Body of pancreas (tissue), 4 donors: ENCODE measurements at regions not wholly inside any gene's neighbourhood (a gene's known extent, or its start where the extent isn't known, plus 50 kb on each side); places are given as distances from the start of the nearest gene placed in this dataset.

Source experiments
- POLR2A ChIP-seq, 3 donors: fragments of 450-650 bp; IDR thresholded peaks; one replicate each; pipeline ENCODE4 v1.6.1; 2016; ENCODE audit warnings: antibody characterized with exemption in 3 of 3, mild to moderate bottlenecking in 2 of 3
- TF ChIP-seq, protein P1 (sequence below), 7 experiments: fragments of 450-650 bp in 4 of 7; fragments of 200-600 bp in 3 of 7; sonication (generic) in 3 of 7; IDR thresholded peaks; one replicate each; pipeline ENCODE4 v1.5.1; 2016 to 2019; ENCODE audit warnings: antibody characterized with exemption in 7 of 7

DNA sequence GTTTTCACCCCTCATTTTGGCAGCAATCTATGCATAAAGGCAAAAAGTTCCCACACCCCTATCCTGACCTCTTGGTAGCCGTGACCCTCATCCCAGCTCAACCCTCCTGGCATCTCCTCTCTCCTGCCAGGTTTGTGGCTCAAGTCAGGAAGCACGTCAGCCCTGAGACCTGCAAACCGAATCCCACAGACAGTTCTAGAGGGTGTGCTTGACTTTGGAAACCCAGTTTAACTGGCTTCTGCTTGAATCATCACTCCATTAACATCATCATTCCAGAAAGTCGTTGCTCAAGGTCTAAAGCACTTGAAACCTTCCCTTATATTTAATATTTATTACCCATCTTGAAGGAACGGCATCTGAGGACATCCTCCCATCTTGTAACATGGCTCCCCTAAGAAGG lies 133.4 kb upstream of the ERG start:
- TF ChIP-seq, protein P1, sequence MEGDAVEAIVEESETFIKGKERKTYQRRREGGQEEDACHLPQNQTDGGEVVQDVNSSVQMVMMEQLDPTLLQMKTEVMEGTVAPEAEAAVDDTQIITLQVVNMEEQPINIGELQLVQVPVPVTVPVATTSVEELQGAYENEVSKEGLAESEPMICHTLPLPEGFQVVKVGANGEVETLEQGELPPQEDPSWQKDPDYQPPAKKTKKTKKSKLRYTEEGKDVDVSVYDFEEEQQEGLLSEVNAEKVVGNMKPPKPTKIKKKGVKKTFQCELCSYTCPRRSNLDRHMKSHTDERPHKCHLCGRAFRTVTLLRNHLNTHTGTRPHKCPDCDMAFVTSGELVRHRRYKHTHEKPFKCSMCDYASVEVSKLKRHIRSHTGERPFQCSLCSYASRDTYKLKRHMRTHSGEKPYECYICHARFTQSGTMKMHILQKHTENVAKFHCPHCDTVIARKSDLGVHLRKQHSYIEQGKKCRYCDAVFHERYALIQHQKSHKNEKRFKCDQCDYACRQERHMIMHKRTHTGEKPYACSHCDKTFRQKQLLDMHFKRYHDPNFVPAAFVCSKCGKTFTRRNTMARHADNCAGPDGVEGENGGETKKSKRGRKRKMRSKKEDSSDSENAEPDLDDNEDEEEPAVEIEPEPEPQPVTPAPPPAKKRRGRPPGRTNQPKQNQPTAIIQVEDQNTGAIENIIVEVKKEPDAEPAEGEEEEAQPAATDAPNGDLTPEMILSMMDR (IDR thresholded peaks at IDR 0.05) = no peak
- no peak for TF ChIP-seq POLR2A (IDR thresholded peaks at IDR 0.05)
